ENCODE measurements at regions not wholly inside any gene's neighbourhood (a gene's known extent, or its start where the extent isn't known, plus 50 kb on each side); places are given as distances from the start of the nearest gene placed in this dataset.

DNA sequence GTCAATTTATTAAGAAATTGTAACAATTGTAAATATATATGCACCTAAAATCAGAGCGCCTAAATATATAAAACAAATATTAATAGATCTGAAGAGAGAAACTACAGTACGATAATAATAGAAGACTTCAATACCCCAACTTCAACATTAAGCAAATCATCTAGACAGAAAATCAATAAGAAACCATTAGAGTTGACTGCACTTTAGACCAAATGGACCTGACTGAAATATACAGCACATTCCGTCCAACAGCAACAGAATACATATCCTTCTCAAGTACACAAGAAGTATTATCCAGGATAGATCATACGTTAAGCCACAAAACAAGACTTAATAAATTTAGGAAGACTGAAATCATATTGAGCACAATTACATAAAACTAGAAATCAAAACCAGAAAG lies 208.7 kb downstream of the MED10 start:
- intact Hi-C loops (cut with micrococcal nuclease; ENCODE audit: unreplicated experiment) = no loop called here
- BruUV-seq (replicated peaks) = no TSS peak
- Histone ChIP-seq H3K4me1 (ENCODE audit: insufficient read depth, low read length, poor library complexity, severe bottlenecking) (no peaks in the 10 kb centered on the region), H3K9me3 (ENCODE audit: low read depth, low read length, poor library complexity, severe bottlenecking) (no peaks in the 10 kb centered on the region), H3K27ac (ENCODE audit: low read depth, low read length, poor library complexity, severe bottlenecking) (no peak overlapping the region), H3K36me3 (ENCODE audit: insufficient read depth, low read length, poor library complexity, severe bottlenecking) (no peaks in the 10 kb centered on the region), H3K4me3 (ENCODE audit: low read depth, low read length, poor library complexity, severe bottlenecking) (no peak overlapping the region), H3K27me3 (replicated peaks; ENCODE audit: insufficient read depth, low read depth, low read length, poor library complexity) (no peaks in the 10 kb centered on the region)
- no peak for DNase-seq (ENCODE audit: low spot score)
- TF ChIP-seq EZH2 (IDR thresholded peaks at IDR 0.05; ENCODE audit: borderline replicate concordance, low read depth, low read length, poor library complexity, severe bottlenecking) = no peak
- TF ChIP-seq, protein P1, sequence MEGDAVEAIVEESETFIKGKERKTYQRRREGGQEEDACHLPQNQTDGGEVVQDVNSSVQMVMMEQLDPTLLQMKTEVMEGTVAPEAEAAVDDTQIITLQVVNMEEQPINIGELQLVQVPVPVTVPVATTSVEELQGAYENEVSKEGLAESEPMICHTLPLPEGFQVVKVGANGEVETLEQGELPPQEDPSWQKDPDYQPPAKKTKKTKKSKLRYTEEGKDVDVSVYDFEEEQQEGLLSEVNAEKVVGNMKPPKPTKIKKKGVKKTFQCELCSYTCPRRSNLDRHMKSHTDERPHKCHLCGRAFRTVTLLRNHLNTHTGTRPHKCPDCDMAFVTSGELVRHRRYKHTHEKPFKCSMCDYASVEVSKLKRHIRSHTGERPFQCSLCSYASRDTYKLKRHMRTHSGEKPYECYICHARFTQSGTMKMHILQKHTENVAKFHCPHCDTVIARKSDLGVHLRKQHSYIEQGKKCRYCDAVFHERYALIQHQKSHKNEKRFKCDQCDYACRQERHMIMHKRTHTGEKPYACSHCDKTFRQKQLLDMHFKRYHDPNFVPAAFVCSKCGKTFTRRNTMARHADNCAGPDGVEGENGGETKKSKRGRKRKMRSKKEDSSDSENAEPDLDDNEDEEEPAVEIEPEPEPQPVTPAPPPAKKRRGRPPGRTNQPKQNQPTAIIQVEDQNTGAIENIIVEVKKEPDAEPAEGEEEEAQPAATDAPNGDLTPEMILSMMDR (conservative IDR thresholded peaks at IDR 0.05; ENCODE audit: low read depth, low read length) = no peak
- ChIA-PET POLR2A (ENCODE audit: low non-redundant PET) (no interaction called here), CTCF (no interaction called here)

DNA sequence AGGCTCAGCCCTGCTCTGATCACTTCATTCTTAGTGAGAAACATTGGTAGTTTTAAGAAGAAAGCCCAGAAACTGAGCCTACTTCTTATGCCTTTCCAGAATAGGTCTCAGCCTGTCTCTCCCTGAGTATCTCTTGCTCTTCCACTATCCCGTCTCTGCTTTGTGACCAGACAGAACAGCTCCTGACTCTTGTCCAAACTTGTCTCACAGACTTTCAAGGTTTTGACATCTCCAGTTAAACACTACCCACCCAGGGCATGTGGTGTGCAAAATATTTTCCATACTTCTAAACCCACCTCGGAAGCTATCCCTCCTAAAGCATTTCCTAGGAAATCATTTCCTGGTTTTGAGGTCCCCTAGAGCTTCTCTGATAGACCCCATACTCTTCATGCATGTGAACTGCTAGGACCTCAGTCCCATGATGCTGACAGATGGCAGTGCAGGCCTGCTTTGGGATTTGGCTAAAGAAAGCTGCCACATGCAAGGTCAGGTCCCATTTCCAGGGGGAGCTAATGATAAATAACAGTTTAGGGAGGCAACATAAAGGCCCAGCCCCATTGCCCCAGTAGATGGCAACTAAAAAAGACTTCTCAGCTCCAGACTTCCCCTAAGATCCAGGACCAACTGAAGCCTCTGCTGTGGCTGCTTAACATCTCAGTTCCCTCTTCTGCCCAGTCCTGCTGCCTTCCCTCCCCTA lies 211.5 kb downstream of the MED10 start:
- Histone ChIP-seq H3K4me3 (ENCODE audit: low read depth, low read length, poor library complexity, severe bottlenecking) (no peak overlapping the region), H3K27me3 (replicated peaks; ENCODE audit: insufficient read depth, low read depth, low read length, poor library complexity) (no peaks in the 10 kb centered on the region), H3K4me1 (ENCODE audit: insufficient read depth, low read length, poor library complexity, severe bottlenecking) (no peaks in the 10 kb centered on the region), H3K27ac (ENCODE audit: low read depth, low read length, poor library complexity, severe bottlenecking) (no peak overlapping the region), H3K9me3 (ENCODE audit: low read depth, low read length, poor library complexity, severe bottlenecking) (no peaks in the 10 kb centered on the region), H3K36me3 (ENCODE audit: insufficient read depth, low read length, poor library complexity, severe bottlenecking) (no peaks in the 10 kb centered on the region)
- TF ChIP-seq, protein P1 (conservative IDR thresholded peaks at IDR 0.05; ENCODE audit: low read depth, low read length) = no peak
- no peak for TF ChIP-seq EZH2 (IDR thresholded peaks at IDR 0.05; ENCODE audit: borderline replicate concordance, low read depth, low read length, poor library complexity, severe bottlenecking)
- ChIA-PET POLR2A (ENCODE audit: low non-redundant PET) (no interaction called here), CTCF (no interaction called here)
- no peak for DNase-seq (ENCODE audit: low spot score)
- intact Hi-C loops (cut with micrococcal nuclease; ENCODE audit: unreplicated experiment) = no loop called here
- BruUV-seq (replicated peaks) = no TSS peak

DNA sequence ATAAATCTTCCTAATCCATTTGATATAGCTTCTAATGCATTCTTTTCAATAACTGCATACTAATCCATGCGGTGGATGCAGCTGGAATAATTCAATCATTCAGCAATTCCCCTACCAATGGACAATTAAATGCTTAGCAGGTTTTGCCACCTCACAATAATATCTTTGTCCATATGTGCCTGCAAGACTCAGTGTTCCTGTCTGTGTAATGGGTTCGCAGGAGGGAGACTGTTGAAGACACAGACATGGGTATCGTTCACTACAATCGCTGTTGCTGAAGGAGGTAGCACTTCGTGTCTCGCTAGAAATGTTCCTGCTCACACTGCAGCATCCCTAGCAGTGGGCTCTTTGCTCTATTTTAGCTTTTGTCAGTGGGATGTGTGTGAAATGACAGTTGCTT lies 214.4 kb downstream of the MED10 start:
- H3K27me3 ChIP-seq (replicated peaks; ENCODE audit: insufficient read depth, low read depth, low read length, poor library complexity) = no peaks in the 10 kb centered on the region
- CTCF ChIA-PET = no interaction called here

More for the DNA sequence above, 214.4 kb downstream of the MED10 start:
- H3K9me3 ChIP-seq (ENCODE audit: low read depth, low read length, poor library complexity, severe bottlenecking) = no peaks in the 10 kb centered on the region
- no TSS peak for BruUV-seq (replicated peaks)
- no peaks in the 10 kb centered on the region for H3K36me3 ChIP-seq (ENCODE audit: insufficient read depth, low read length, poor library complexity, severe bottlenecking)
- no peak for DNase-seq (ENCODE audit: low spot score)
- no peak overlapping the region for H3K4me3 ChIP-seq (ENCODE audit: low read depth, low read length, poor library complexity, severe bottlenecking)
- intact Hi-C loops (cut with micrococcal nuclease; ENCODE audit: unreplicated experiment) = no loop called here
- TF ChIP-seq, protein P1 (conservative IDR thresholded peaks at IDR 0.05; ENCODE audit: low read depth, low read length) = no peak
- no peak for TF ChIP-seq EZH2 (IDR thresholded peaks at IDR 0.05; ENCODE audit: borderline replicate concordance, low read depth, low read length, poor library complexity, severe bottlenecking)
- no peak overlapping the region for H3K27ac ChIP-seq (ENCODE audit: low read depth, low read length, poor library complexity, severe bottlenecking)
- no peaks in the 10 kb centered on the region for H3K4me1 ChIP-seq (ENCODE audit: insufficient read depth, low read length, poor library complexity, severe bottlenecking)
- POLR2A ChIA-PET (ENCODE audit: low non-redundant PET) = no interaction called here
